ENCODE measurements at regions not wholly inside any gene's neighbourhood (a gene's known extent, or its start where the extent isn't known, plus 50 kb on each side); places are given as distances from the start of the nearest gene placed in this dataset.

DNA sequence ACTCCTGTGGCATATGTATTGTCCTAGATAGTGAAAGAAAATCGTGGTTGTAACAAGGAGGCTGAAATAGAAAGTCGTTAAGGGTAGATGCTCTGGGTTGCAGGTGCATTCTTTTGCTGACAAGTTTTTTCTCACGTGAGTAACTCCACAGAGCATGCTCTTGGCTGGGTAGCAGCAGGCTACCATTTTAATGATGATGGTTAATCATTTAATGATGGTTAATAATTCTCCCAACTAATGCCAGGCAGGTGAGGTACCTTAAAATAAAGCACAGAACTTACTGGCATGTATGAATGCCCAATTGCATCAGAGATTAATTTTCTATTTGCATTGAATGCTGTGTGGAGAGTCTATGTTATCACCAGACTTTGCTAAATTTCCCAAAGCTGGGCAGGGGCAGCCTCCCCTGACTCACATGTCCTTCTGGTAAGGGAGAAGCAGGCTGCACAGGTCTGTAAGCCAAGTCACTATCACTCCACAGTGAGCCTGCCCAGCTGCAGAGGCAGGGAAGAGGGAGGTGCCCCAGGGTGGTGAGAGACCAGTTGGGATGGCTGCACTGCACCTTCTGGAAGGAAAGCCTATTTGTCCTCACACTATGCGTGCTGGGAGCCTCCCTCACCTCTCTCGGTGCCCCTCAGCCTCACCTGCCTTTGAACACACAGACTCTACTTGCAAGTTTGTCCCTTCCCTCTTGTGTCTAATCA is 287.0 kb upstream of the IGFBP3 start:
- H4K12ac ChIP-seq (ENCODE audit: low read depth, low read length) = no peak overlapping the region

DNA sequence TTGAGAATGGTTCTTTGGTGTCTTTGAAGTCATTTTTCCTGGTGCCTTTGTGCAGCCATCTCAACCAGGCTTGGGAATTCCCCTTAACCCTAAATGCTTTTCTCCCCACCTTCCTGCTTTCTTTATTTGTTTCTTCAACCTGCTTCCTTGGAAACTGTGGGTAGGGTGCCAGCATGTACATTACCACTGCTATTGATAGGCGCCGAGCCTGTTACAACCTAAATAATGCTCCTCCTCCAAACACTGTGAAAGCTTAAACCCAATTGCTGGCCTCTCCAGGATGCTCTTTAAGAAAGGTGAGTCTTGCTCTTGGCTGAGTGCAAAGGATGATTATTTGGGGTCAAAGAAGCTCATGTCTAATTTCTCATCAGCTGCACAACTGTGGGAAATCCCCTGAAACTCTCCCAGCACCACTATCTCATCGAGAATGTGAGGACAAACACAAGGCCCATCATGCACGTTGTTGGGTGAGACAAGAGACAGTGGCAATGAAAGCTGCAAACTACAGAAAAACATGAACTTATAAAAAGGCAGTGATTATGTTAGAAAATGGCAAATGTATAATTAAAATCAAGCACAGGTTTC is 285.5 kb upstream of the IGFBP3 start:
- H2BK120ac ChIP-seq (ENCODE audit: insufficient read depth, low read length, poor library complexity) = no peak overlapping the region
- no peak overlapping the region for H4K8ac ChIP-seq (ENCODE audit: low read depth, low read length)
- no peaks in the 10 kb centered on the region for H3K79me2 ChIP-seq (ENCODE audit: control insufficient read depth, insufficient read depth, low read length, poor library complexity)
- no peak overlapping the region for H3K4ac ChIP-seq (ENCODE audit: low read depth, low read length)
- no peak overlapping the region for H3K27ac ChIP-seq (ENCODE audit: low read depth, low read length)
- no peaks in the 10 kb centered on the region for H3K9me3 ChIP-seq (ENCODE audit: insufficient read depth, low read depth, low read length)
- no peak overlapping the region for H3K4me2 ChIP-seq (ENCODE audit: low read length)
- H3K18ac ChIP-seq (ENCODE audit: low read length) = no peak overlapping the region
- peak overlapping the region; percentile 27 for H2BK12ac ChIP-seq (ENCODE audit: low read length)
- no peak overlapping the region for H2AFZ ChIP-seq (ENCODE audit: insufficient read depth, low read length, poor library complexity)
- H3K4me1 ChIP-seq (ENCODE audit: control insufficient read depth in 1 of 2, insufficient read depth in 2 of 2, low read length in 2 of 2) = peaks cover 0 to 4% of the 10 kb centered on the region in 2 experiments
- H3K23ac ChIP-seq (ENCODE audit: low read length) = no peak overlapping the region
- H3K79me1 ChIP-seq (ENCODE audit: low read length) = peaks cover 2% of the 10 kb centered on the region
- H4K12ac ChIP-seq (ENCODE audit: low read depth, low read length) = no peak overlapping the region
- no CpG with 5 or more reads among the region's 4 CpGs for WGBS (ENCODE audit: extremely low coverage, insufficient coverage, insufficient read length)
- H4K91ac ChIP-seq (ENCODE audit: low read depth, low read length) = peak overlapping the region; percentile 32
- no peaks in the 10 kb centered on the region for H3K27me3 ChIP-seq (ENCODE audit: insufficient read depth, low read length)
- no peak overlapping the region for H3K9ac ChIP-seq (ENCODE audit: low read length)
- H3K36me3 ChIP-seq (ENCODE audit: control insufficient read depth in 1 of 2, insufficient read depth in 2 of 2, low read length in 2 of 2) = no peaks in the 10 kb centered on the region
- no peak overlapping the region for H3K4me3 ChIP-seq (ENCODE audit: low read depth, low read length)
- H2BK5ac ChIP-seq (ENCODE audit: low read depth, low read length, poor library complexity) = no peak overlapping the region
- no peak for DNase-seq
- no peak overlapping the region for H2AK5ac ChIP-seq (ENCODE audit: low read length)
- H3K14ac ChIP-seq (ENCODE audit: low read length) = no peak overlapping the region

More for the DNA sequence above, 287.0 kb upstream of the IGFBP3 start:
- Histone ChIP-seq H3K4ac (ENCODE audit: low read depth, low read length) (no peak overlapping the region), H3K27ac (ENCODE audit: low read depth, low read length) (no peak overlapping the region), H3K79me2 (ENCODE audit: control insufficient read depth, insufficient read depth, low read length, poor library complexity) (no peaks in the 10 kb centered on the region), H3K4me1 (ENCODE audit: control insufficient read depth in 1 of 2, insufficient read depth in 2 of 2, low read length in 2 of 2) (peaks cover 0 to 4% of the 10 kb centered on the region in 2 experiments), H3K27me3 (ENCODE audit: insufficient read depth, low read length) (no peaks in the 10 kb centered on the region), H2BK12ac (ENCODE audit: low read length) (peak overlapping the region; percentile 27), H3K9me3 (ENCODE audit: insufficient read depth, low read depth, low read length) (no peaks in the 10 kb centered on the region), H3K36me3 (ENCODE audit: control insufficient read depth in 1 of 2, insufficient read depth in 2 of 2, low read length in 2 of 2) (no peaks in the 10 kb centered on the region), H2AK5ac (ENCODE audit: low read length) (peak overlapping the region; percentile 8), H3K79me1 (ENCODE audit: low read length) (peaks cover 4% of the 10 kb centered on the region), H3K9ac (ENCODE audit: low read length) (no peak overlapping the region), H3K18ac (ENCODE audit: low read length) (no peak overlapping the region), H2BK120ac (ENCODE audit: insufficient read depth, low read length, poor library complexity) (no peak overlapping the region), H3K23ac (ENCODE audit: low read length) (no peak overlapping the region), H2AFZ (ENCODE audit: insufficient read depth, low read length, poor library complexity) (no peak overlapping the region), H3K4me2 (ENCODE audit: low read length) (no peak overlapping the region), H3K4me3 (ENCODE audit: low read depth, low read length) (no peak overlapping the region), H4K91ac (ENCODE audit: low read depth, low read length) (peak overlapping the region; percentile 24), H4K8ac (ENCODE audit: low read depth, low read length) (no peak overlapping the region), H3K14ac (ENCODE audit: low read length) (no peak overlapping the region), H2BK5ac (ENCODE audit: low read depth, low read length, poor library complexity) (no peak overlapping the region)
- no CpG with 5 or more reads among the region's 5 CpGs for WGBS (ENCODE audit: extremely low coverage, insufficient coverage, insufficient read length)
- no peak for DNase-seq

DNA sequence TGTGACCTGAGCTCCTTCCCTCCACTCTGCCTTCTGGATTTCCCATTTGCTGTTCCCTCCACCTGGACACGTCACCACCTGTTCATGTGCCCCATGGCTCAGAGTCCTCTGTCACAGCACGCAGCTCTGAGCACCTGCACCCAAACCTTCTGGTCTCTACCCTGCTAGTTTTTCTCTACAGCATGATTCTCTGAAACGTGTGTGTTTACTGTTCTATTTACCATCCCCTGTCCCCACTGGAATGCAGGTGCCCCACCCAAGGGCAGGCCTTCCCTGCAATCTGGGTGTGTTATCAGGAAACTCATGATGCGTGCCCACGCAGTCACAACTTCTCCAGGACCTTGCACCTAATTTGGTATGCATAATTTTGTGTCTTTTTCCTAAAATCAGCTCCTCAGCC is 284.4 kb upstream of the IGFBP3 start:
- Histone ChIP-seq H3K27me3 (ENCODE audit: insufficient read depth, low read length) (no peaks in the 10 kb centered on the region), H4K12ac (ENCODE audit: low read depth, low read length) (no peak overlapping the region), H3K4me2 (ENCODE audit: low read length) (no peak overlapping the region), H3K9ac (ENCODE audit: low read length) (peak overlapping the region; percentile 44), H2BK120ac (ENCODE audit: insufficient read depth, low read length, poor library complexity) (no peak overlapping the region), H2BK5ac (ENCODE audit: low read depth, low read length, poor library complexity) (no peak overlapping the region), H3K79me1 (ENCODE audit: low read length) (peaks cover 2% of the 10 kb centered on the region), H3K9me3 (ENCODE audit: insufficient read depth, low read depth, low read length) (no peaks in the 10 kb centered on the region), H2BK12ac (ENCODE audit: low read length) (peak overlapping the region; percentile 52), H3K27ac (ENCODE audit: low read depth, low read length) (no peak overlapping the region), H3K4me3 (ENCODE audit: low read depth, low read length) (no peak overlapping the region), H4K91ac (ENCODE audit: low read depth, low read length) (peak overlapping the region; percentile 29), H3K18ac (ENCODE audit: low read length) (no peak overlapping the region), H3K4ac (ENCODE audit: low read depth, low read length) (no peak overlapping the region), H3K36me3 (ENCODE audit: control insufficient read depth in 1 of 2, insufficient read depth in 2 of 2, low read length in 2 of 2) (no peaks in the 10 kb centered on the region), H3K4me1 (ENCODE audit: control insufficient read depth in 1 of 2, insufficient read depth in 2 of 2, low read length in 2 of 2) (peaks cover 0 to 4% of the 10 kb centered on the region in 2 experiments), H3K23ac (ENCODE audit: low read length) (no peak overlapping the region), H2AK5ac (ENCODE audit: low read length) (no peak overlapping the region), H3K79me2 (ENCODE audit: control insufficient read depth, insufficient read depth, low read length, poor library complexity) (no peaks in the 10 kb centered on the region), H4K8ac (ENCODE audit: low read depth, low read length) (no peak overlapping the region), H2AFZ (ENCODE audit: insufficient read depth, low read length, poor library complexity) (no peak overlapping the region), H3K14ac (ENCODE audit: low read length) (no peak overlapping the region)
- no peak for DNase-seq
- WGBS (ENCODE audit: extremely low coverage, insufficient coverage, insufficient read length) = no CpG with 5 or more reads among the region's 5 CpGs

DNA sequence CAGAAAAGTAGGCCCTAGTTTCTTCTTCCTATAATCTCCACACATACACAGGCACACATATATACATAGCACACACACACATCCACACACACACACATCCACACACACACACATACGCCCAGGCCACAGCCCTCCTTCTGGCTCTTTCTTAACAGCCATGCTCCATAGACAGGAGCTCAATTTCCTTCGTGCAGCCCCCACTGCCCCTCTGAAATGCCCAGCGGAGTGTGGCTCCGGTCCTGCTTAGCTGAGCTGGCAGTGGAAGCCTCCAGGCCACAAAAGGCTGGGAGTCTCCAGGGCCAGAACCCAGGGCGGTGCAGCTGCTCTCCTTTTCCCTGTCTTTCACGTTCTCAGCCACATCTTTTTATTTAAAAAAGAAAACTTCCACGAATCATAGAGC is 282.9 kb upstream of the IGFBP3 start:
- Histone ChIP-seq H2BK12ac (ENCODE audit: low read length) (peak overlapping the region; percentile 75), H3K79me2 (ENCODE audit: control insufficient read depth, insufficient read depth, low read length, poor library complexity) (no peaks in the 10 kb centered on the region), H3K36me3 (ENCODE audit: control insufficient read depth in 1 of 2, insufficient read depth in 2 of 2, low read length in 2 of 2) (no peaks in the 10 kb centered on the region), H3K4me1 (ENCODE audit: control insufficient read depth in 1 of 2, insufficient read depth in 2 of 2, low read length in 2 of 2) (peaks cover 0 to 4% of the 10 kb centered on the region in 2 experiments), H3K27me3 (ENCODE audit: insufficient read depth, low read length) (no peaks in the 10 kb centered on the region), H4K91ac (ENCODE audit: low read depth, low read length) (no peak overlapping the region), H3K14ac (ENCODE audit: low read length) (no peak overlapping the region), H3K18ac (ENCODE audit: low read length) (no peak overlapping the region), H3K9me3 (ENCODE audit: insufficient read depth, low read depth, low read length) (no peaks in the 10 kb centered on the region), H3K4me2 (ENCODE audit: low read length) (no peak overlapping the region), H2AFZ (ENCODE audit: insufficient read depth, low read length, poor library complexity) (no peak overlapping the region), H2AK5ac (ENCODE audit: low read length) (peak overlapping the region; percentile 84), H3K9ac (ENCODE audit: low read length) (no peak overlapping the region), H4K8ac (ENCODE audit: low read depth, low read length) (no peak overlapping the region), H3K27ac (ENCODE audit: low read depth, low read length) (no peak overlapping the region), H3K23ac (ENCODE audit: low read length) (no peak overlapping the region), H2BK5ac (ENCODE audit: low read depth, low read length, poor library complexity) (no peak overlapping the region), H3K4ac (ENCODE audit: low read depth, low read length) (no peak overlapping the region), H3K79me1 (ENCODE audit: low read length) (peaks cover 2% of the 10 kb centered on the region), H2BK120ac (ENCODE audit: insufficient read depth, low read length, poor library complexity) (peak overlapping the region; percentile 27), H3K4me3 (ENCODE audit: low read depth, low read length) (no peak overlapping the region), H4K12ac (ENCODE audit: low read depth, low read length) (peak overlapping the region; percentile 37)
- no peak for DNase-seq
- WGBS (ENCODE audit: extremely low coverage, insufficient coverage, insufficient read length) = no CpG with 5 or more reads among the region's 7 CpGs
